ENCODE measurements at regions not wholly inside any gene's neighbourhood (a gene's known extent, or its start where the extent isn't known, plus 50 kb on each side); places are given as distances from the start of the nearest gene placed in this dataset.

DNA sequence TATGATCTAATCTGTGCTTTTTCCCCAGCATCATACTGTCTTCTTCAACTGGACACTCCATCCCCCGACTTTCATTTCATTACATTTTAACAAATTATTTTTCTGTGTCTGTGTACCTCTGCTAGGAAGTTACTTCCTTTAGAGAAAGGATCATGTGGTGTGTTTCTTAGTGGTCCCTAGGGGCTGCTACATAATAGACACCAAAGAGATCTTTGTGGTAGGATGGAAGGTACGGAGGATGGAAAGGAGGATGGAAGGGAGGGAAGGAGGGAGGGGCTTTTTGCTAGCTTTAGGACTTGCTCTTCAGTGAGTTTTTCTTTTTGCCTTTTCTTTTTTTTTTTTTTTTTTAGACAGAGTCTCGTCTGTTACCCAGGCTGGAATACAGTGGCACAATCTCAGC, 95.7 kb downstream of the TNFAIP3 start:
- WGBS (ENCODE audit: missing lambda C conversion rate): 28% methylated on average over 3 of the region's 3 CpGs
- H3K4me2 ChIP-seq: no peak overlapping the region
- DNase-seq (ENCODE audit: low read depth in 1 of 2, low spot score in 1 of 2) (no peak), ATAC-seq (no peak), FAIRE-seq (no peak)
- ChIA-PET CTCF (interaction anchor here (0.6 kb wide), 1 partner anchor 9 kb away, joined by 3 read pairs; no protein-coding TSS in a partner anchor), POLR2A (no interaction called here)
- H3K27ac ChIP-seq: no peak overlapping the region
- TF ChIP-seq MAFK (IDR thresholded peaks at IDR 0.05; ENCODE audit: partially characterized antibody): no peak
- TF ChIP-seq SREBF2 (IDR thresholded peaks at IDR 0.05): no peak
- H3K4me3 ChIP-seq: no peak overlapping the region
- H3K4me1 ChIP-seq: no peaks in the 10 kb centered on the region
- H3K9me3 ChIP-seq: peaks cover 5% of the 10 kb centered on the region; the same call in 1 of the 3 replicates

DNA sequence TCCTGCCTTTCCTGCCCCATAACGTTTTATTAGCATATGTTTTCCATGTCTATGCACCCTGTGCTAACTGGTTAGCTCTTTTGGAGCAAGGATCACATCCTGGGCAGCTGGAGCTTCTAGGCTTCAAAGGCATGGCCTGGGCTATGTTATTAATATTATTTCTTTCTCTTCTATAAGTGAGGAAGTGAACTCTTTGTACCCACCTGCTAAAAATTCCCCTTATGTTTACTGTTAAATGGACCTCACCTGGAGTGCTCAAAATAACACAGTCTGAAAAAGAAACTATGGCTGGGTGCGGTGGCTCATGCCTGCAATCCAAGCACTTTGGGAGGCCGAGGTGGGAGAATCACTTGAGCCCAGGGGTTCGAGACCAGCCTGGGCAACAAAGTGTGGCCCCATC, 97.8 kb downstream of the TNFAIP3 start:
- FAIRE-seq (no peak), ATAC-seq (no peak), DNase-seq (ENCODE audit: low read depth in 1 of 2, low spot score in 1 of 2) (no peak)
- no peak overlapping the region for H3K4me3 ChIP-seq
- ChIA-PET CTCF (no interaction called here), POLR2A (no interaction called here)
- TF ChIP-seq ZSCAN20 (CRISPR knock-in tag; IDR thresholded peaks at IDR 0.05) (no peak), FOXS1 (CRISPR knock-in tag; IDR thresholded peaks at IDR 0.05) (no peak), JUNB (IDR thresholded peaks at IDR 0.05) (no peak), HOXB5 (CRISPR knock-in tag; IDR thresholded peaks at IDR 0.05) (no peak), ZC3H11A (IDR thresholded peaks at IDR 0.05) (no peak), RNF2 (IDR thresholded peaks at IDR 0.05; ENCODE audit: borderline replicate concordance, low read depth) (no peak), EHMT2 (IDR thresholded peaks at IDR 0.05; ENCODE audit: low read depth) (no peak), HOXB13 (CRISPR knock-in tag; IDR thresholded peaks at IDR 0.05; ENCODE audit: low read depth) (no peak), FOSL2 (IDR thresholded peaks at IDR 0.05) (no peak), FOSL2 (CRISPR knock-in tag; IDR thresholded peaks at IDR 0.05) (no peak), RFX5 (IDR thresholded peaks at IDR 0.05) (no peak), BHLHE40 (IDR thresholded peaks at IDR 0.05; ENCODE audit: low read depth, low read length) (no peak), TP53 (CRISPR knock-in tag; IDR thresholded peaks at IDR 0.05) (no peak), CHD2 (IDR thresholded peaks at IDR 0.05; ENCODE audit: low read length, partially characterized antibody) (no peak), POLR2AphosphoS2 (conservative IDR thresholded peaks at IDR 0.05; ENCODE audit: low read length) (no peak), KDM1A (IDR thresholded peaks at IDR 0.05; ENCODE audit: low read depth) (no peak), MYC (IDR thresholded peaks at IDR 0.05; ENCODE audit: borderline replicate concordance, low read length) (no peak)
- TF ChIP-seq, protein P1, sequence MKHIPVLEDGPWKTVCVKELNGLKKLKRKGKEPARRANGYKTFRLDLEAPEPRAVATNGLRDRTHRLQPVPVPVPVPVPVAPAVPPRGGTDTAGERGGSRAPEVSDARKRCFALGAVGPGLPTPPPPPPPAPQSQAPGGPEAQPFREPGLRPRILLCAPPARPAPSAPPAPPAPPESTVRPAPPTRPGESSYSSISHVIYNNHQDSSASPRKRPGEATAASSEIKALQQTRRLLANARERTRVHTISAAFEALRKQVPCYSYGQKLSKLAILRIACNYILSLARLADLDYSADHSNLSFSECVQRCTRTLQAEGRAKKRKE (CRISPR knock-in tag; IDR thresholded peaks at IDR 0.05; ENCODE audit: low read depth): no peak
- TF ChIP-seq, protein P2, sequence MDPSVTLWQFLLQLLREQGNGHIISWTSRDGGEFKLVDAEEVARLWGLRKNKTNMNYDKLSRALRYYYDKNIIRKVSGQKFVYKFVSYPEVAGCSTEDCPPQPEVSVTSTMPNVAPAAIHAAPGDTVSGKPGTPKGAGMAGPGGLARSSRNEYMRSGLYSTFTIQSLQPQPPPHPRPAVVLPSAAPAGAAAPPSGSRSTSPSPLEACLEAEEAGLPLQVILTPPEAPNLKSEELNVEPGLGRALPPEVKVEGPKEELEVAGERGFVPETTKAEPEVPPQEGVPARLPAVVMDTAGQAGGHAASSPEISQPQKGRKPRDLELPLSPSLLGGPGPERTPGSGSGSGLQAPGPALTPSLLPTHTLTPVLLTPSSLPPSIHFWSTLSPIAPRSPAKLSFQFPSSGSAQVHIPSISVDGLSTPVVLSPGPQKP (IDR thresholded peaks at IDR 0.05; ENCODE audit: low read depth, low read length): no peak
- H3K27ac ChIP-seq: no peak overlapping the region
- peaks cover 5% of the 10 kb centered on the region; the same call in 1 of the 3 replicates for H3K9me3 ChIP-seq
- no peaks in the 10 kb centered on the region for H3K4me1 ChIP-seq
- no peak overlapping the region for H3K4me2 ChIP-seq
- WGBS (ENCODE audit: missing lambda C conversion rate): 21% methylated on average over 4 of the region's 4 CpGs

DNA sequence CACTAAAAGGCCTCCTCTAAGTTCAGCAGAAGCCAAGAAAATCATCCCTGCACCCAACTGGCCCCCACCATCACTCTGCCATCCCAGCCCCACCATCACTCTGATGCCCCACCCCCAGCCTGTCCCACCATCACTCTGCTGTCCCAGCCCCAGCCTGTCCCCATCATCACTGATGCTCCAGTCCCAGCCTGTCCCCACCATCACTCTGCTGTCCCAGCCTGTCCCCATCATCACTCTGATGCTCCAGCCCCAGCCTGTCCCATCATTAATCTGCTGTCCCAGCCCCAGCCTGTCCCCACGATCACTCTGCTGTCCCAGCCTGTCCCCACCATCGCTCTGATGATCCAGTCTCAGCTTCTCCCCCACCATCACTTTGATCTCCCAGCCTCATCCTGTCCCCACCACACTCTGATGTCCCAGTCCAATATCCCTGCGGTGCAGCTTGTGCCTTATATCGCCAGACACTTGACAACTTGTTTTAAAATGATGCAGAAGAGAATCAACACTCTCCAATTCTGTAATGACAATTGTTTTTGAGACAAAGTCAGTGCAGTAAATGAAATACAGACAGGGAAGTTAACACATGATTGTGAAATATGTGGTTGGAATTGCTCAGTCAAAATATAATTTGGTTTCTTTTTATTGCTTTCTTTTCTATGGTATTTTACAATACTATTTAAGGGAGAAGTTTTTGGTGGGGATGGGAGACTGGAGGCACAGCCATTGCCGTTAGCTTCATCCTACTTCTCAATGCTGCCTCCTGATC, 100.8 kb downstream of the TNFAIP3 start:
- H3K9me3 ChIP-seq: no peaks in the 10 kb centered on the region
- WGBS (ENCODE audit: missing lambda C conversion rate): 66% methylated on average over 5 of the region's 5 CpGs
- no peak for FAIRE-seq
- no peak overlapping the region for H3K4me3 ChIP-seq
- no peaks in the 10 kb centered on the region for H3K4me1 ChIP-seq
- TF ChIP-seq EHF (CRISPR knock-in tag; IDR thresholded peaks at IDR 0.05) (no peak), CEBPB (IDR thresholded peaks at IDR 0.05) (no peak), POLR2AphosphoS2 (conservative IDR thresholded peaks at IDR 0.05; ENCODE audit: low read length) (no peak), MAZ (IDR thresholded peaks at IDR 0.05; ENCODE audit: borderline replicate concordance, low read depth, low read length) (no peak), TFCP2L1 (CRISPR knock-in tag; IDR thresholded peaks at IDR 0.05) (no peak)
- no peak for ATAC-seq
- no peak overlapping the region for H3K27ac ChIP-seq
- no peak overlapping the region for H3K4me2 ChIP-seq
- CTCF ChIA-PET: interaction anchor here (1.1 to 1.5 kb wide), 4 partner anchors 8 to 261 kb away, joined by 3 to 8 read pairs (median 4); no protein-coding TSS in a partner anchor
- POLR2A ChIA-PET: no interaction called here
- DNase-seq (ENCODE audit: low read depth in 1 of 2, low spot score in 1 of 2): no peak
